GM23248 (cell line): ENCODE measurements at regions not wholly inside any gene's neighbourhood (a gene's known extent, or its start where the extent isn't known, plus 50 kb on each side); places are given as distances from the start of the nearest gene placed in this dataset.

Source experiments
- DNase-seq: peaks from one replicate; pipeline ENCODE4 v3.0.0-alpha.2; 2015
- H2AFZ ChIP-seq: fragments of 200-600 bp; sonication (generic); 2 replicates; pipeline ENCODE4 v1.6.1; 2016; ENCODE audit warnings: antibody characterized with exemption
- H3F3A ChIP-seq: fragments of 200-600 bp; sonication (generic); 2 replicates; pipeline ENCODE4 v1.6.1; 2016; ENCODE audit warnings: mild to moderate bottlenecking, antibody characterized with exemption, mixed run types; ENCODE audit not compliant: insufficient read depth
- H3K27ac ChIP-seq: fragments of 200-600 bp; sonication (generic); 2 replicates; pipeline ENCODE4 v1.5.1; 2016; ENCODE audit warnings: mild to moderate bottlenecking
- H3K27me3 ChIP-seq: fragments of 200-600 bp; sonication (generic); replicated peaks from 2 replicates; pipeline ENCODE4 v1.6.1; 2016; ENCODE audit warnings: mild to moderate bottlenecking; ENCODE audit not compliant: insufficient read depth
- H3K36me3 ChIP-seq: fragments of 200-600 bp; sonication (generic); 2 replicates; pipeline ENCODE4 v1.6.1; 2016; ENCODE audit warnings: low read depth, mild to moderate bottlenecking
- H3K4me1 ChIP-seq: fragments of 200-600 bp; sonication (generic); 2 replicates; pipeline ENCODE4 v1.6.1; 2016; ENCODE audit warnings: mild to moderate bottlenecking; ENCODE audit not compliant: insufficient read depth
- H3K4me2 ChIP-seq: fragments of 200-600 bp; sonication (generic); one replicate; pipeline ENCODE4 v1.6.1; 2016; ENCODE audit warnings: mild to moderate bottlenecking; ENCODE audit not compliant: unreplicated experiment
- H3K4me3 ChIP-seq: fragments of 200-600 bp; sonication (generic); 2 replicates; pipeline ENCODE4 v1.5.1; 2016; ENCODE audit warnings: mild to moderate bottlenecking
- H3K79me2 ChIP-seq: fragments of 200-600 bp; sonication (generic); 2 replicates; pipeline ENCODE4 v1.6.1; 2016; ENCODE audit warnings: mild to moderate bottlenecking; ENCODE audit not compliant: insufficient read depth
- H3K9ac ChIP-seq: fragments of 200-600 bp; sonication (generic); 2 replicates; pipeline ENCODE4 v1.6.1; 2016; ENCODE audit warnings: mild to moderate bottlenecking
- H3K9me2 ChIP-seq: fragments of 200-600 bp; sonication (generic); 2 replicates; pipeline ENCODE4 v1.6.1; 2016; ENCODE audit warnings: mixed run types, mild to moderate bottlenecking, moderate library complexity; ENCODE audit not compliant: insufficient read depth
- H3K9me3 ChIP-seq: fragments of 200-600 bp; sonication (generic); one replicate; pipeline ENCODE4 v1.6.1; 2017; ENCODE audit warnings: low read depth
- H4K20me1 ChIP-seq: fragments of 200-600 bp; sonication (generic); 2 replicates; pipeline ENCODE4 v1.6.0; 2016; ENCODE audit not compliant: insufficient read depth
- EZH2 ChIP-seq: fragments of 200-600 bp; sonication (generic); IDR thresholded peaks from 2 replicates; pipeline ENCODE4 v1.6.1; 2018; ENCODE audit warnings: antibody characterized with exemption, mild to moderate bottlenecking; ENCODE audit not compliant: insufficient read depth, poor library complexity, severe bottlenecking
- EZH2phosphoT487 ChIP-seq: fragments of 200-600 bp; sonication (generic); IDR thresholded peaks from 2 replicates; pipeline ENCODE4 v1.6.1; 2018; ENCODE audit warnings: antibody characterized with exemption, moderate library complexity, mild to moderate bottlenecking, low read depth; ENCODE audit not compliant: insufficient read depth
- WGBS, 2 experiments: methylation state at CpG; one replicate each; pipeline ENCODE4 v1.1.6; 2015 to 2017; ENCODE audit warnings: low lambda C conversion rate in 2 of 2, low coverage in 1 of 2; ENCODE audit errors: missing lambda C conversion rate in 2 of 2; 5-methylcytosine and 5-hydroxymethylcytosine counted together
- in situ Hi-C: fragments of 300-500 bp; cut with MboI; formaldehyde crosslinking; loops from 2 replicates; pipeline ENCODE4 v1.15.0; 2020

DNA sequence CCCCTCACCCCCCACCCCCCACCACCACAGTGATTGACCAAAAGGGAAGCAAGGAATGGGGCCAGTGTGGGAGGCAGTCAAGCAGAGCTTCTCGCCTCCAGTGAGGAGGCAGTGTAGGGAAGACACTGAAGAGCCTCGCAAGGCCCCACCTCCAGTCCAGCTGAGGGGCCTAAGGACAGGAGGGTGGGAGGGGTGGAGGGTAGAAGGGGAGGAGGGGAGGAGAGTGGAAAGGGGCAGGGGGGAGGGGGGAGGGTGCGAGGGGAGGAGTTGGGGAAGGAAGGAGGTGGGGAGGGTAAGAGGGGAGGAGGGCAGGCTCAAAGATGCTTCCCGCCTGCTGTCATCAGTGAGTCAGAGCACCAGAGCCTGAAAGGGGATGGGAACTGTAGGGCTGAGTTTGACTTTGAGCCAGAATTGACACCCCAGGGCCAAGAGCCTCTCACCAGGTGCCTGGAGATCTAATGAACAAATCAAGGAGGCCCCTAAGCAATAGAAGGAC lies 786.2 kb downstream of the UQCRFS1 start:
- no peak overlapping the region for H3K4me3 ChIP-seq
- no peak overlapping the region for H3K4me2 ChIP-seq
- H3K4me1 ChIP-seq = peaks cover 29% of the 10 kb centered on the region
- WGBS, 2 experiments = 27 to 38% methylated on average over 1 to 4 of the region's 4 CpGs
- H3F3A ChIP-seq = no peaks in the 10 kb centered on the region; the same call in 1 of the 2 replicates
- DNase-seq = peak; percentile 66
- no peak overlapping the region; the same call in 1 of the 2 replicates for H3K27ac ChIP-seq
- peaks cover 11% of the 10 kb centered on the region for H3K27me3 ChIP-seq
- no peaks in the 10 kb centered on the region for H3K9me2 ChIP-seq
- H2AFZ ChIP-seq = no peak overlapping the region
- H3K36me3 ChIP-seq = no peaks in the 10 kb centered on the region
- H4K20me1 ChIP-seq = no peaks in the 10 kb centered on the region
- in situ Hi-C loops = no loop called here
- no peaks in the 10 kb centered on the region for H3K9me3 ChIP-seq
- no peak for TF ChIP-seq EZH2phosphoT487
- TF ChIP-seq EZH2 = no peak
- H3K9ac ChIP-seq = no peak overlapping the region
- H3K79me2 ChIP-seq = no peaks in the 10 kb centered on the region

GRCh38 chr19:28426110-28426729 lies 786.7 kb downstream of the UQCRFS1 start:
- H3K9me3 ChIP-seq = no peaks in the 10 kb centered on the region
- H4K20me1 ChIP-seq = no peaks in the 10 kb centered on the region
- H3K4me1 ChIP-seq = peaks cover 28% of the 10 kb centered on the region
- WGBS, 2 experiments = 19 to 25% methylated on average over 7 of the region's 7 CpGs
- H3K27ac ChIP-seq = no peak overlapping the region
- TF ChIP-seq EZH2 = no peak
- TF ChIP-seq EZH2phosphoT487 = no peak
- no peak overlapping the region for H3K9ac ChIP-seq
- no peak overlapping the region for H3K4me3 ChIP-seq
- peaks cover 14% of the 10 kb centered on the region for H3K27me3 ChIP-seq
- DNase-seq = no peak
- H3K36me3 ChIP-seq = no peaks in the 10 kb centered on the region
- in situ Hi-C loops = no loop called here
- H3K4me2 ChIP-seq = no peak overlapping the region
- H3K79me2 ChIP-seq = no peaks in the 10 kb centered on the region
- H3K9me2 ChIP-seq = no peaks in the 10 kb centered on the region
- no peaks in the 10 kb centered on the region; the same call in 1 of the 2 replicates for H3F3A ChIP-seq
- H2AFZ ChIP-seq = no peak overlapping the region

DNA sequence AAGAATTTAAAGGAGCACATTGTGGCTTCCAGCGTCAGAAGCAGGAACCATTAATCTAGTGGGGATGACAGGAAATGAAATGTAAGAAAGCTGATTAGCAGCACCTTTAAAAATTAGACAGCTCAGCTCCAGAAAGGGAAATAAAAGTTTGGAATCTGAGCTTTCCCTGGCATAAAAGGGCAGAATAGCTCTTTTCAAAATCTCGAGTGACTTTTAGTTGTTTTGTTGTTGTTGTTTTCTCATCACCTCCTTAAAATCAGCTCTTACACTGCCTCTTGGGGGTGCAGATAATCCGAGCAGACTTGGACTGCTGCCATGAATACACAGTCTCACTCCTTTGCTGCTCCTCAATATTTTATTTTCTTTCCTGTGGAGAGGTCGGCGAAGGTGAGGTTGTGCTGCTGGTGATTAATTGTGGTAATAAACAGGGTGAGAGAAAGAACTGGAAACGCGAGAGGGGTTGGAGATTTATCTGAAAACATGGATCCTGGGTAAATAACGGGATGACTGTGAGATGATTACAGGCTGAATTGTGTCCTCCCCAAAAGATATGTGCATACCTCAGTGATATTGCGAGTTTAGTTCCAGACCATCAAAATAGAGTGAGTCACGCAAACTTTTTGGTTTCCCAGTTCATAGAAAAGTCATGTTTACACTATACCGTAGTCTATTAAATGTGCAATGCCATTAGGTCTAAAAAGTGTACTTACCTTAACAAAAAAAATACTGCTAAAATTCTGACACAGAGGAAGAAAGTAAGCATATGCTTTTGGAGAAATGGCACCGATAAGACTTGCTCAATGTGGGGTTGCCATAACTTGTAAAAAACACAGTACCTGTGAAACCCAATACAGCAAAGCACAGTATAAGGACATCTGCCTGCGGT lies 787.7 kb downstream of the UQCRFS1 start:
- Histone ChIP-seq H3K79me2 (no peaks in the 10 kb centered on the region), H3F3A (no peaks in the 10 kb centered on the region; the same call in 1 of the 2 replicates), H3K9me2 (no peaks in the 10 kb centered on the region), H3K4me2 (peak overlapping the region; percentile 69), H3K9me3 (no peaks in the 10 kb centered on the region), H4K20me1 (no peaks in the 10 kb centered on the region), H3K36me3 (no peaks in the 10 kb centered on the region), H3K9ac (no peak overlapping the region), H3K27me3 (peaks cover 15% of the 10 kb centered on the region), H3K27ac (no peak overlapping the region), H2AFZ (no peak overlapping the region), H3K4me1 (peaks cover 26% of the 10 kb centered on the region), H3K4me3 (peak overlapping the region; percentile 40; the same call in 1 of the 2 replicates)
- no peak for TF ChIP-seq EZH2
- TF ChIP-seq EZH2phosphoT487 = no peak
- 22 to 24% methylated on average over 13 of the region's 13 CpGs for WGBS, 2 experiments
- in situ Hi-C loops = no loop called here
- DNase-seq = peak; percentile 52

- WGBS, 2 experiments = 48 to 56% methylated on average over 4 of the region's 4 CpGs
- Histone ChIP-seq H3K36me3 (no peaks in the 10 kb centered on the region), H3K9me2 (no peaks in the 10 kb centered on the region), H3F3A (no peaks in the 10 kb centered on the region; the same call in 1 of the 2 replicates), H3K9ac (no peak overlapping the region), H4K20me1 (no peaks in the 10 kb centered on the region), H3K4me3 (peak overlapping the region; percentile 40; the same call in 1 of the 2 replicates), H3K27ac (no peak overlapping the region), H3K4me2 (peak overlapping the region; percentile 69), H3K27me3 (peaks cover 15% of the 10 kb centered on the region), H3K4me1 (peaks cover 26% of the 10 kb centered on the region), H3K9me3 (no peaks in the 10 kb centered on the region), H2AFZ (no peak overlapping the region), H3K79me2 (no peaks in the 10 kb centered on the region)
- in situ Hi-C loops = no loop called here
- TF ChIP-seq EZH2 (no peak), EZH2phosphoT487 (no peak)
- DNase-seq = peak; percentile 14
Measured at GRCh38 chr19:28424662-28425045, 788.3 kb downstream of the UQCRFS1 start.
